ENCODE measurements at regions not wholly inside any gene's neighbourhood (a gene's known extent, or its start where the extent isn't known, plus 50 kb on each side); places are given as distances from the start of the nearest gene placed in this dataset.
"Not testable (repeated sequence)": the region's sequence is repeated elsewhere in the genome, so short reads cannot be mapped to it uniquely, and the experiment has no call there.

- DNase-seq (ENCODE audit: low spot score) (no peak), ATAC-seq (no peak)
Measured at GRCh38 chr5:131107128-131107527, 57.9 kb downstream of the HINT1 start.

GRCh38 chr5:131104169-131104808, 60.8 kb downstream of the HINT1 start:
- DNase-seq (ENCODE audit: low spot score): no peak

GRCh38 chr5:131096774-131097710, 68.0 kb downstream of the HINT1 start:
- ATAC-seq (no peak), DNase-seq (ENCODE audit: low spot score) (no peak)

More at GRCh38 chr5:131104169-131104808, 60.8 kb downstream of the HINT1 start:
- ATAC-seq: no peak

GRCh38 chr5:131095561-131095960, 69.5 kb downstream of the HINT1 start:
- ATAC-seq: not testable (repeated sequence)

GRCh38 chr5:131084436-131084835, 80.6 kb downstream of the HINT1 start:
- DNase-seq (ENCODE audit: low spot score): no peak
- no peak for ATAC-seq

More at GRCh38 chr5:131095561-131095960, 69.5 kb downstream of the HINT1 start:
- not testable (repeated sequence) for DNase-seq (ENCODE audit: low spot score)

- ATAC-seq (no peak), DNase-seq (ENCODE audit: low spot score) (no peak)
Measured at GRCh38 chr5:131081913-131082488, 83.1 kb downstream of the HINT1 start.

GRCh38 chr5:131081374-131081773, 83.7 kb downstream of the HINT1 start:
- ATAC-seq (no peak), DNase-seq (ENCODE audit: low spot score) (no peak)

GRCh38 chr5:131079232-131079631, 85.8 kb downstream of the HINT1 start:
- DNase-seq (ENCODE audit: low spot score): no peak
- ATAC-seq: no peak

- DNase-seq (ENCODE audit: low spot score) (no peak), ATAC-seq (no peak)
Measured at GRCh38 chr5:131068893-131069643, 96.0 kb downstream of the HINT1 start.

- no peak for DNase-seq (ENCODE audit: low spot score)
- ATAC-seq: no peak
Measured at GRCh38 chr5:131068076-131068475, 97.0 kb downstream of the HINT1 start.

GRCh38 chr5:131067636-131068035, 97.4 kb downstream of the HINT1 start:
- ATAC-seq (no peak), DNase-seq (ENCODE audit: low spot score) (no peak)

- DNase-seq (ENCODE audit: low spot score): no peak
- no peak for ATAC-seq
Measured at GRCh38 chr5:131064669-131065371, 100.2 kb downstream of the HINT1 start.

GRCh38 chr5:131042021-131042789, 122.9 kb downstream of the HINT1 start:
- DNase-seq (ENCODE audit: low spot score) (no peak), ATAC-seq (no peak)

- ATAC-seq: no peak
- no peak for DNase-seq (ENCODE audit: low spot score)
Measured at GRCh38 chr5:131023498-131023865, 141.6 kb downstream of the HINT1 start.

- no peak for ATAC-seq
- DNase-seq (ENCODE audit: low spot score): no peak
Measured at GRCh38 chr5:131022811-131023497, 142.1 kb downstream of the HINT1 start.

- DNase-seq (ENCODE audit: low spot score): no peak
- no peak for ATAC-seq
Measured at GRCh38 chr5:131021646-131022045, 143.4 kb downstream of the HINT1 start.

- DNase-seq (ENCODE audit: low spot score) (no peak), ATAC-seq (no peak)
Measured at GRCh38 chr5:131019601-131020315, 145.3 kb downstream of the HINT1 start.

- ATAC-seq: no peak
- no peak for DNase-seq (ENCODE audit: low spot score)
Measured at GRCh38 chr5:131019111-131019510, 145.9 kb downstream of the HINT1 start.

All from left lobe of liver (tissue), 2 donors.